Loucy (cell line): ENCODE measurements at regions not wholly inside any gene's neighbourhood (a gene's known extent, or its start where the extent isn't known, plus 50 kb on each side); places are given as distances from the start of the nearest gene placed in this dataset.

Source experiments
- H2AFZ ChIP-seq: fragments of 200-600 bp; sonication (generic); 2 replicates; pipeline ENCODE4 v1.6.0; 2016; ENCODE audit warnings: antibody characterized with exemption, mild to moderate bottlenecking, low read length, moderate library complexity
- H3F3A ChIP-seq: fragments of 200-600 bp; 2 replicates; pipeline ENCODE4 v1.6.0; 2016; ENCODE audit warnings: antibody characterized with exemption, low read depth, mild to moderate bottlenecking
- H3K27me3 ChIP-seq: fragments of 200-600 bp; sonication (generic); 2 replicates; pipeline ENCODE4 v1.6.1; 2014; ENCODE audit warnings: low read length, mild to moderate bottlenecking; ENCODE audit not compliant: insufficient read depth, poor library complexity, severe bottlenecking
- H3K36me3 ChIP-seq: fragments of 200-600 bp; sonication (generic); 2 replicates; pipeline ENCODE4 v1.6.1; 2016; ENCODE audit warnings: low read length; ENCODE audit not compliant: insufficient read depth
- H3K4me1 ChIP-seq: fragments of 200-600 bp; sonication (generic); 2 replicates; pipeline ENCODE4 v1.5.1; 2014; ENCODE audit warnings: low read length, mild to moderate bottlenecking; ENCODE audit not compliant: insufficient read depth, poor library complexity, severe bottlenecking
- H3K4me2 ChIP-seq: fragments of 200-600 bp; sonication (generic); 2 replicates; pipeline ENCODE4 v1.6.0; 2014; ENCODE audit warnings: antibody characterized with exemption, low read length, low read depth, mild to moderate bottlenecking; ENCODE audit not compliant: poor library complexity, severe bottlenecking
- H3K4me3 ChIP-seq: fragments of 200-600 bp; sonication (generic); 2 replicates; pipeline ENCODE4 v1.5.1; 2014; ENCODE audit warnings: low read length, mild to moderate bottlenecking, mixed read lengths; ENCODE audit not compliant: poor library complexity, severe bottlenecking
- H3K79me2 ChIP-seq: fragments of 200-600 bp; sonication (generic); 2 replicates; pipeline ENCODE4 v1.6.1; 2014; ENCODE audit warnings: low read length; ENCODE audit not compliant: insufficient read depth
- H3K9ac ChIP-seq: fragments of 200-600 bp; sonication (generic); 2 replicates; pipeline ENCODE4 v1.6.0; 2014; ENCODE audit warnings: mild to moderate bottlenecking, low read depth, low read length, moderate library complexity; ENCODE audit not compliant: poor library complexity, severe bottlenecking
- H3K9me2 ChIP-seq: fragments of 200-600 bp; sonication (generic); replicated peaks from 2 replicates; pipeline ENCODE4 v1.6.1; 2016; ENCODE audit warnings: low read depth, low read length, mixed read lengths
- H3K9me3 ChIP-seq: fragments of 200-600 bp; sonication (generic); 2 replicates; pipeline ENCODE4 v1.6.1; 2014; ENCODE audit warnings: mild to moderate bottlenecking, antibody characterized with exemption, low read length, low read depth; ENCODE audit not compliant: insufficient read depth
- H4K20me1 ChIP-seq: fragments of 200-600 bp; sonication (generic); 2 replicates; pipeline ENCODE4 v1.6.0; 2014; ENCODE audit warnings: antibody characterized with exemption, low read length, mild to moderate bottlenecking; ENCODE audit not compliant: insufficient read depth, poor library complexity, severe bottlenecking
- EZH2phosphoT487 ChIP-seq: fragments of 200-600 bp; IDR thresholded peaks from 2 replicates; pipeline ENCODE4 v1.6.1; 2018; ENCODE audit warnings: antibody characterized with exemption, mild to moderate bottlenecking, moderate library complexity, borderline replicate concordance
- TF ChIP-seq, protein P1 (sequence below): fragments of 200-600 bp; sonication (generic); conservative IDR thresholded peaks from 2 replicates; pipeline ENCODE4 v1.5.1; 2014; ENCODE audit warnings: mild to moderate bottlenecking, antibody characterized with exemption, low read length

DNA sequence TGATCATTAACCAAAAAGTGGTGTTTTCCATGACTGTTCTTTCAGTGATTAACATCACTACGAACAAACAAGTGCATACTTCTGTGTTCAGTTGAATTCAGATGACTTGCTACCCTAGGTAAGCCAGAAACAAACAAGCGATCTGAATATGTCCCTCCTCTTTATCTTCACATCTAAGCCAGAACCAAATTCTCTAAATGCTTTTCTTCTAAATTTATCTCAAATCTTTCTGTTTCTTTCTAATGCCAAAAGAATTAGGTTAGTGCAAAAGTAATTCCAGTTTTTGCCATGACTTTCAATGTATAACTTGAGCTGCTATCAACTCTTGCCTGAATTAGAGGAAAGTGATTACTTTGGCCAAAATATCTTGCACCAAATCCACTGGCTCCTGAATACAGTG lies 481.2 kb downstream of the COL11A1 start:
- Histone ChIP-seq H3K9me2 (no peaks in the 10 kb centered on the region), H3K4me3 (no peak overlapping the region), H3K27me3 (no peaks in the 10 kb centered on the region), H3K79me2 (no peaks in the 10 kb centered on the region), H3K36me3 (no peaks in the 10 kb centered on the region), H3K9me3 (no peaks in the 10 kb centered on the region), H3F3A (no peaks in the 10 kb centered on the region), H2AFZ (0 out of 2 replicates have a peak overlapping the region, but pooled peaks have one; percentile 50), H3K4me2 (no peak overlapping the region), H3K4me1 (peaks cover 16% of the 10 kb centered on the region), H3K9ac (no peak overlapping the region), H4K20me1 (no peaks in the 10 kb centered on the region)
- TF ChIP-seq, protein P1, sequence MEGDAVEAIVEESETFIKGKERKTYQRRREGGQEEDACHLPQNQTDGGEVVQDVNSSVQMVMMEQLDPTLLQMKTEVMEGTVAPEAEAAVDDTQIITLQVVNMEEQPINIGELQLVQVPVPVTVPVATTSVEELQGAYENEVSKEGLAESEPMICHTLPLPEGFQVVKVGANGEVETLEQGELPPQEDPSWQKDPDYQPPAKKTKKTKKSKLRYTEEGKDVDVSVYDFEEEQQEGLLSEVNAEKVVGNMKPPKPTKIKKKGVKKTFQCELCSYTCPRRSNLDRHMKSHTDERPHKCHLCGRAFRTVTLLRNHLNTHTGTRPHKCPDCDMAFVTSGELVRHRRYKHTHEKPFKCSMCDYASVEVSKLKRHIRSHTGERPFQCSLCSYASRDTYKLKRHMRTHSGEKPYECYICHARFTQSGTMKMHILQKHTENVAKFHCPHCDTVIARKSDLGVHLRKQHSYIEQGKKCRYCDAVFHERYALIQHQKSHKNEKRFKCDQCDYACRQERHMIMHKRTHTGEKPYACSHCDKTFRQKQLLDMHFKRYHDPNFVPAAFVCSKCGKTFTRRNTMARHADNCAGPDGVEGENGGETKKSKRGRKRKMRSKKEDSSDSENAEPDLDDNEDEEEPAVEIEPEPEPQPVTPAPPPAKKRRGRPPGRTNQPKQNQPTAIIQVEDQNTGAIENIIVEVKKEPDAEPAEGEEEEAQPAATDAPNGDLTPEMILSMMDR = no peak
- TF ChIP-seq EZH2phosphoT487 = no peak

DNA sequence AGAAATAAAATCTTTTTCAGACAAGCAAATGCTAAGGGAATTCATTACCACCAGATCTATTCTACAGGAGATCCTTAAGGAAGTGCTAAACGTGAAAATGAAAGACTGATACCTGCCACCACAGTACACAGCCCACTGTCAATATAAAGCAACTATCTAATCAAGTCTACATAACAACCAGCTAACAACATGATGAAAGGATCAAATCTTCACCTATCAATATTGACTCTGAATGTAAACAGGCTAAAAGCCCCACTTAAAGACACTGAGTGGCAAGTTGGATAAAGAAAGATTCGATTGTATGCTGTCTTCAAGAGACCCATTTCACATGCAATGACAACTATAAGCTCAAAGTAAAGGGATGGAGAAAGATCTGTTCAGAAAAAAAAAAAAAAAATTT lies 492.4 kb downstream of the COL11A1 start:
- Histone ChIP-seq H2AFZ (no peak overlapping the region), H3K4me1 (peaks cover 5% of the 10 kb centered on the region), H3K9me3 (no peaks in the 10 kb centered on the region), H3K36me3 (no peaks in the 10 kb centered on the region), H3K4me3 (no peak overlapping the region), H3F3A (no peaks in the 10 kb centered on the region), H3K27me3 (no peaks in the 10 kb centered on the region), H3K4me2 (no peak overlapping the region), H3K79me2 (no peaks in the 10 kb centered on the region), H4K20me1 (no peaks in the 10 kb centered on the region), H3K9ac (no peak overlapping the region), H3K9me2 (no peaks in the 10 kb centered on the region)
- TF ChIP-seq, protein P1 = no peak
- no peak for TF ChIP-seq EZH2phosphoT487

DNA sequence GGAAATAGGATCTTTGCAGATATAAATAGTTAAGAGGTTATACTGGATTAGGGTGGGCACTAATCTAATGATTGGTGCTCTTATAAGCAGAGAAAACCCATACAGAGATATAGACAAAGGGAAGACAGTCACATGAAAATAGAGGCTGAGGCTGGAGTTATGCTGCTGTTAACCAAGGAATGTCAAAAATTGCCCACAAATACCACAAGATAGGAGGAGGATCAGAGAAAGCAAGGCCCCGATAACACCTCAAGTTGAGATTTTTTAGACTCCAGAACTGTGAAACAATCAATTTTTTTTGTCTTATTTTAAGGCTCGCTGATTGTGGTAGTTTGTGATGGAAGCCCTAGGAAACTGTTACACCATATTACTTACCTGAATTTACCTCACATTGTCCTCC lies 513.2 kb downstream of the COL11A1 start:
- no peak overlapping the region for H3K4me3 ChIP-seq
- no peak overlapping the region for H2AFZ ChIP-seq
- H3K4me2 ChIP-seq = no peak overlapping the region
- H3K4me1 ChIP-seq = peaks cover 7% of the 10 kb centered on the region
- no peak overlapping the region for H3K9ac ChIP-seq
- H3K27me3 ChIP-seq = no peaks in the 10 kb centered on the region
- H3K36me3 ChIP-seq = no peaks in the 10 kb centered on the region
- no peak for TF ChIP-seq EZH2phosphoT487
- TF ChIP-seq, protein P1 = no peak
- no peaks in the 10 kb centered on the region for H3K79me2 ChIP-seq
- no peaks in the 10 kb centered on the region for H3F3A ChIP-seq
- no peaks in the 10 kb centered on the region for H3K9me2 ChIP-seq
- no peaks in the 10 kb centered on the region; the same call in 1 of the 2 replicates for H3K9me3 ChIP-seq
- H4K20me1 ChIP-seq = no peaks in the 10 kb centered on the region
